ENCODE measurements at regions not wholly inside any gene's neighbourhood (a gene's known extent, or its start where the extent isn't known, plus 50 kb on each side); places are given as distances from the start of the nearest gene placed in this dataset.

DNA sequence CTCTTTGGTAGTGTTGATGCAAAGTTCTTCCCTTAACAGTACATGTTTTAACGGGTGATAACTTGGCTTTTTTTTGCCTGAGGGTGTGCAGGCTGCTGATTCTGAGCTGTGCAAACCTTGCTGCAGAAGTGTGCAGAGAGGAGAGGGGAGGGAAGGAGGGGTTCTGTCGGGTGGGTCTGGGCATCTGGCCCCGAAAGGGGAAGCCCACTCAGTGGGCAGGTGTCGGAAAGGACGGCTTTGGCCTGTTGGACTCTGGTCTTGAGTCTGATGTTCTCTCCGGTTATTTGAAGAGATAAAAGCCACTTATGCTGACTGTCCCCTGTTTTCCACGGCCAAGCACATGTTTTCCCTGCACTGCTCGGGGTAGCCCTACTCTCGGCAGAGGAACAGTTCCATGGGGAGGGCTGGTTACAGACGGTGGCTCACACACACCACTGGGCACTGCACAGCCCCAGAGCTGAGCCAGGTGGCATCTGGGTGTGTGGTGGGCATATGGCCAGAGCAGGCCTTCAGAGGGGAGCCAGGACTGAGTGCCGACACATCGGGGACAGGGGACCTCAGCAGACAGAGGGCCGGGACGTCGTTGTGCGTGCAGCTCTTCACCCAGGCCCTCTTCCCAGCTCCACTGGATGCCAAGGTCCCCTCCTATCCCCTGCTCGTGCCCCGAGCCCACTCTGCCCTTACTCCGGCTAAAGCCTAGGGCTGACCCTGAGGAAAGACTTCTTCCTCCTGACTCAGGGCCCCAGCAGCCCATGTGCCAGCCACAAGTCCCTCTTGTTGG is 93.2 kb downstream of the TEX29 start:
- TF ChIP-seq, protein P1, sequence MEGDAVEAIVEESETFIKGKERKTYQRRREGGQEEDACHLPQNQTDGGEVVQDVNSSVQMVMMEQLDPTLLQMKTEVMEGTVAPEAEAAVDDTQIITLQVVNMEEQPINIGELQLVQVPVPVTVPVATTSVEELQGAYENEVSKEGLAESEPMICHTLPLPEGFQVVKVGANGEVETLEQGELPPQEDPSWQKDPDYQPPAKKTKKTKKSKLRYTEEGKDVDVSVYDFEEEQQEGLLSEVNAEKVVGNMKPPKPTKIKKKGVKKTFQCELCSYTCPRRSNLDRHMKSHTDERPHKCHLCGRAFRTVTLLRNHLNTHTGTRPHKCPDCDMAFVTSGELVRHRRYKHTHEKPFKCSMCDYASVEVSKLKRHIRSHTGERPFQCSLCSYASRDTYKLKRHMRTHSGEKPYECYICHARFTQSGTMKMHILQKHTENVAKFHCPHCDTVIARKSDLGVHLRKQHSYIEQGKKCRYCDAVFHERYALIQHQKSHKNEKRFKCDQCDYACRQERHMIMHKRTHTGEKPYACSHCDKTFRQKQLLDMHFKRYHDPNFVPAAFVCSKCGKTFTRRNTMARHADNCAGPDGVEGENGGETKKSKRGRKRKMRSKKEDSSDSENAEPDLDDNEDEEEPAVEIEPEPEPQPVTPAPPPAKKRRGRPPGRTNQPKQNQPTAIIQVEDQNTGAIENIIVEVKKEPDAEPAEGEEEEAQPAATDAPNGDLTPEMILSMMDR (conservative IDR thresholded peaks at IDR 0.05 in 1 of 2, IDR thresholded peaks at IDR 0.05 in 1 of 2; ENCODE audit: low read depth in 1 of 2, low read length in 2 of 2), result no peak
- TF ChIP-seq EZH2 (IDR thresholded peaks at IDR 0.05; ENCODE audit: low read length, missing control alignments), result no peak
